Activated T-helper 17 cell treated with anti-CD3 and anti-CD28 coated beads, Interleukin-2, amount 50 U/mL, for 72 hours (primary cell): ENCODE measurements at regions not wholly inside any gene's neighbourhood (a gene's known extent, or its start where the extent isn't known, plus 50 kb on each side); places are given as distances from the start of the nearest gene placed in this dataset.

Source experiments
- ATAC-seq: fragments of 150-1000 bp; cut with Tn5 transposase; replicated peaks from 2 replicates; pipeline ENCODE4 v1.10.0; 2021; ENCODE audit warnings: mild to moderate bottlenecking, moderate library complexity
- H3K27ac Mint-ChIP-seq: one replicate; pipeline ENCODE4 v1.8.0; 2022; ENCODE audit warnings: mixed read lengths
- H3K27me3 Mint-ChIP-seq: one replicate; pipeline ENCODE4 v1.8.0; 2022; ENCODE audit warnings: mixed read lengths
- H3K36me3 Mint-ChIP-seq: one replicate; pipeline ENCODE4 v1.8.0; 2022; ENCODE audit warnings: low read depth, mild to moderate bottlenecking, mixed read lengths
- H3K4me1 Mint-ChIP-seq: one replicate; pipeline ENCODE4 v1.8.0; 2022; ENCODE audit warnings: mixed read lengths
- H3K4me3 Mint-ChIP-seq: one replicate; pipeline ENCODE4 v1.8.0; 2022; ENCODE audit warnings: mild to moderate bottlenecking, mixed read lengths
- H3K9me3 Mint-ChIP-seq: one replicate; pipeline ENCODE4 v1.8.0; 2022; ENCODE audit warnings: mixed read lengths

DNA sequence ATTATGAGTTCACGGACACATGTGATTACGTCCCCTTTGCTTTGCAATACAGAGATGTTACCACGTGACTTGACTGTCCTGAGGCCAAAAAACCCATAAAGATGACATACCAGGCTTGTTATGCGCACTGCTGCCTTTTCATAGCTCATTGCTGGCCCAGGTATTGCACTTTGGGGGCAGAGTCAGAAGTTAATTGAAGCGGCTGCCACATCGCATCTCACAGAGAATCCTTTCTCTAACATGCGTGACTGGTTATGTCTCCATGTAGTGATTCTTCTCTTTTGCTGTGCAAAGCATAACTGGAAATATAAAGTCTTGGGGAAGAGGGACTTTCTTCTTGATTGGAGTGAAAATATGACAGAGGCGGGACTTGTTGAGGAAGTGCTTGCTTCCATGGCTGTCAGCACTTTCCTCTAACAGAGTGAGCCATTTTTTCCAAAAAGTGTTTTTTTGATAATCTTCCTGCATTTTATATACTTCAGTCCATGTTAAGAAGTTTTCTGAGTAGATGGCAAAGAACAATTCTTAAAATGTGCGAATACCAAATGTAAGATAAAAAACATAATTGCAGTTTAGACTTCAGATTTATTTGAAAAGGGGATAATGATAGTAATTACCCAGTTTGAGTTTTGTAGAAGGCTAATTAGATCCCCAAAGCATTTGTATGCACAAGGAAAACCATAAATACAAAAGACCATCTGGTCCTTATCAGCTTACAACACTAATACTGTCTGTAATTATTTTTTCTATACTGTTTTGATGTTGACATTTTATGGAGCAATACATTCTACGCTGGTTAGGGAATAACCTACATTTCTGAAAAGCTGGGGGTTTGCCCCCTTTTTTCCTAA lies 324.6 kb upstream of the MTNR1B start:
- Mint-ChIP-seq H3K27ac (no peak overlapping the region), H3K27me3 (peaks cover 5% of the 10 kb centered on the region), H3K9me3 (no peaks in the 10 kb centered on the region), H3K4me1 (no peaks in the 10 kb centered on the region), H3K4me3 (no peak overlapping the region), H3K36me3 (no peaks in the 10 kb centered on the region)
- ATAC-seq, result no peak

DNA sequence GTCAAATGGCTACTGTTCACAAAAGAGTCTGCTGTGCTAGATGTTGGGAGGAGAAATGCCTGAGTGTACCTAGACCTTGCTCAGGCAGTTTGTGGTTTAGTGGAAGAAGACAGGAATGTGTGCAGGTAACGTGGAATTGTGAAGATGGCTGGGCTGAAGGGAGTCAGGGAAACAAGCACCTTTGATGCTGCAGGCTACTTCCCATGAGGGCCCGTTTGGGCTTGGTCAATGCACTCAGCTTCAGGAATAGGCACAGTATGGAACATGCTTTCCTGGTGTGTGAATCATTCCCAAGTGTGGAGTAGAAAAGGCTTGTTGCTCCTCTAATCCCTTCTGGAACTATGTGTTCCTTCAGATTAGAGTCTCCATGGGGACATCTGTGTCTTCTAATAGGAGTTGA lies 318.3 kb upstream of the MTNR1B start:
- Mint-ChIP-seq H3K4me3 (no peak overlapping the region), H3K27me3 (peaks cover 5% of the 10 kb centered on the region), H3K9me3 (peaks cover 5% of the 10 kb centered on the region), H3K27ac (no peak overlapping the region), H3K4me1 (no peaks in the 10 kb centered on the region), H3K36me3 (no peaks in the 10 kb centered on the region)
- ATAC-seq, result no peak

DNA sequence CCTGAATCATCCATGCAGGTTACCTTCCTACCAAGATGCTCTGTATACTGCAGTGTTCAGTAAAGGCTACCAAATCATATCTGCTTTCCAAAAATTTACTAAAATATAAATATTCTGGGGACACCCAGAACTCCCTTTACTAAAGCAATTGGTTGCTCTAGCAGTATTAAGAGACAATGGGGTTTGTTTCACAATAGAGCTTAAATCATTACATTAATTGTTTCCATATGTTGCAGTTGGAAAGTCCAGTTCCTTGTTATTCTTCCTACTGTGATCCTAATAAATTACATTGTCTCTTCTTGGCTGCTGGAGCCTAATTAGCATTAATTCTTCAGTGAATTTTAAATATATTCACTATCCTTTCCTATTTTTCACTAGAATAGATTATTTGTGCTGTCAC lies 316.0 kb upstream of the MTNR1B start:
- Mint-ChIP-seq H3K9me3 (peaks cover 5% of the 10 kb centered on the region), H3K27me3 (peaks cover 5% of the 10 kb centered on the region), H3K27ac (no peak overlapping the region), H3K4me1 (no peaks in the 10 kb centered on the region), H3K36me3 (no peaks in the 10 kb centered on the region), H3K4me3 (no peak overlapping the region)
- ATAC-seq, result no peak

DNA sequence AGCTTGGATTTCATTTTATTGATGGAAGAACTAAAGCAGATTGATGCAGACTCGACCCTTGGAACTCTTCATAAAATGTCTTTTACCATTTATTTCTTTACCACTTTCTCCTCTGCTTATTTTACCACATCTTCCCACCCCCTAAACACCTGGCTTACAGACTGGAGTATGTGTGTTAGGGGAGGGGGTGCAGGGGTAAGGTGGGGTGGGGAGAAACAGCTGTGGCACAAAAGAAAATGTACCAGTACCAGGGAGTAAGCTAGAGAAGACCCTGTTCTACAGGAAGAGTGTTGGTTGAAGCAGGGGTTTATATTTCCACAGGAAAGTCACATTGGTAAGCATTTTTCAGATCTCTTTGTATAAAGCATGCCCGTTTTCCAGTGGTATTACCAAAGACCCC lies 312.7 kb upstream of the MTNR1B start:
- no peak overlapping the region for H3K27ac Mint-ChIP-seq
- H3K9me3 Mint-ChIP-seq, result peaks cover 3% of the 10 kb centered on the region
- no peaks in the 10 kb centered on the region for H3K36me3 Mint-ChIP-seq
- no peaks in the 10 kb centered on the region for H3K27me3 Mint-ChIP-seq
- ATAC-seq, result no peak
- no peak overlapping the region for H3K4me3 Mint-ChIP-seq
- no peaks in the 10 kb centered on the region for H3K4me1 Mint-ChIP-seq

DNA sequence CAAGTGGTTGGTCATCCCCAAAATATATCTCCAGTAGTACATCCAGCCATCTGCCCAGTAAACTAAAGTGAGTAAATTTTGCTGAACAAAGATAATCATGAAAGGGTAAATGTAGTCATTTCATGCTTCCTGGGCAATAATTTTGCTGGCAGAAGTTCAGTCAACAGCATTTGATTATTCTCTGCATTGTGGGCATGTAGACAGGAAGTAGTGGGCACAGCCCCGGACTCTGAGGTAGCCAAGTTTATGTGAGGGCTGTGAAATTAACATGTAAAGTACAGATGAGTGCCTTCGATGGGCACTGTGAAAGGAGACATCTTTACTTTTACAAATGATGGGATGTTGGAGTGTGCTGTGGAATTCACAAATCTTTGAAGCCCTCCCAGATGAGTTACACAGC lies 312.2 kb upstream of the MTNR1B start:
- H3K9me3 Mint-ChIP-seq, result peaks cover 3% of the 10 kb centered on the region
- no peak for ATAC-seq
- H3K27ac Mint-ChIP-seq, result no peak overlapping the region
- no peak overlapping the region for H3K4me3 Mint-ChIP-seq
- H3K4me1 Mint-ChIP-seq, result no peaks in the 10 kb centered on the region
- H3K27me3 Mint-ChIP-seq, result no peaks in the 10 kb centered on the region
- H3K36me3 Mint-ChIP-seq, result no peaks in the 10 kb centered on the region

DNA sequence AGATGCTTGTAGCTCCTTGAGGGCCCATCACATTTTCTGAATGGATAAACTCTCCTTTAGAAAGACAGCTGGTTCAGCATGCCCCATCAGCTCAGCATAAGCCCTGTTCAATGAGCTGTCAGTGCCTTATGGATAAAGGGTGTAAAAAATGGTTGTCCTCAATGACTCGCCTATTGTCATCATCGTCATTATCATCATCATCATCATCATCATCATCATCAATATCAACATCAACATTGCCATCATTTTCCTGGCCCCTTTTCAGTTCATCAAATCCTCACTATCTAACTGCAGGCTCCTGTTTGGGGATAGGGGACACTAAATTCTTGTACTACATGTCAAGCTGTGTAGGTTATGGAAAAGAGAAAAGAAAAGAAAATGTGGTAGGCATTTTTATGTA lies 310.7 kb upstream of the MTNR1B start:
- Mint-ChIP-seq H3K27ac (no peak overlapping the region), H3K36me3 (no peaks in the 10 kb centered on the region), H3K4me3 (no peak overlapping the region), H3K27me3 (no peaks in the 10 kb centered on the region), H3K9me3 (peaks cover 3% of the 10 kb centered on the region), H3K4me1 (no peaks in the 10 kb centered on the region)
- ATAC-seq, result no peak

DNA sequence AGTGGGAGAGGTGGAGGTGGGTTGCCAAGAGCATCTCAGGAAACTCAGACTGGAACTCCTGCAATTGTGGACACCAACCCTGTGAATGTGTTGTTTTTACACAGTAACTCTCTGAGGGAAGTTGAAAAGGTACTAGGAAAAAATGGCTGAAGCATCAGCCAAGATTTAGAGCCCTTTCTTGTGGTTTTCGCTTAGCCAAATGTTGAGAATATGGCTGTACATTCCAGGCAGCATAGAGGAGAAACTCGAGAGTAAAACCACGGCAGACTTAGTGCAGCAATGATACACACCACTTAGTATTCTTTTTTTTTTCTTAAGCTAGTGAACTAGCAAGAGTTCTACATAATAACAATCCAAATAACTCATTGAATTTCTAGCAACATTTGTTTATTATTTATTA lies 309.7 kb upstream of the MTNR1B start:
- Mint-ChIP-seq H3K36me3 (no peaks in the 10 kb centered on the region), H3K27me3 (no peaks in the 10 kb centered on the region), H3K4me1 (no peaks in the 10 kb centered on the region), H3K4me3 (no peak overlapping the region), H3K27ac (no peak overlapping the region), H3K9me3 (peaks cover 3% of the 10 kb centered on the region)
- no peak for ATAC-seq

DNA sequence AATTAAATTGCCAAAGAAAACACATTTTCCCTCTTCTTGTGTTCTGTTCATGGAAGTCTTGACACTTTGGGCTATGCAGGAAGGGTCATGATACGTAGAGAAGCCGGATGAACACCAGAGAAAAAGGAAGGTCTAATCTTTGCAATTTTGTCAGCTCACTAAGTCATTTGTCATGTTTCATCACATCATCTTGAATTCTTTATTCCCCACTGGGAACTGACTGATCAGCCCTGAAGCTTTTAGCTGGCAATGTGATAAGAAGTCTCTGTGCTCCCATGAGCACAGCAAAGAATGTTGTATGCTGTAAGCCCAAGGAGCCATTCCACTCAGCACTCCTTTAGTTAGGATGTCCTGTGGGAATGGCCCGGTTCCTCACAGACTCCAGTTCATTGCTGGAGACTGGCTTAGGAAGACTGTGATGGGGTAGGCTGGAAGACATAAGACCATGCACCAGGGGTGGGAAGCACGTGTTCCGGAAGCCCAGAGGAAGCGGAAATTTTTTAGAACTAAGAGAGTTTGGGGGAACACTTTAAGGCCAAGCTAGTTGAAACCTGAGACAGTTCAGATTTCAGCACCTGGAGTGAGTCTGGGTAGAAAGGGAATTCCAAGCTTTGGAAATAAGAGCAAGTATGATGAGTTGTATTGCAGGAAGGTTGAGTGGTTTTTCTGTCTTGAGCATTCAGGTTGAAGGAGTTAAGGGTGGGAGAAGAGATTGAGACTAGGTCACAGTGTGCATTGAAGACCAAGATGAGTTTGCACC lies 306.7 kb upstream of the MTNR1B start:
- H3K27ac Mint-ChIP-seq, result no peak overlapping the region
- H3K36me3 Mint-ChIP-seq, result no peaks in the 10 kb centered on the region
- ATAC-seq, result no peak
- H3K4me3 Mint-ChIP-seq, result no peak overlapping the region
- H3K27me3 Mint-ChIP-seq, result no peaks in the 10 kb centered on the region
- peaks cover 3% of the 10 kb centered on the region for H3K9me3 Mint-ChIP-seq
- H3K4me1 Mint-ChIP-seq, result no peaks in the 10 kb centered on the region

DNA sequence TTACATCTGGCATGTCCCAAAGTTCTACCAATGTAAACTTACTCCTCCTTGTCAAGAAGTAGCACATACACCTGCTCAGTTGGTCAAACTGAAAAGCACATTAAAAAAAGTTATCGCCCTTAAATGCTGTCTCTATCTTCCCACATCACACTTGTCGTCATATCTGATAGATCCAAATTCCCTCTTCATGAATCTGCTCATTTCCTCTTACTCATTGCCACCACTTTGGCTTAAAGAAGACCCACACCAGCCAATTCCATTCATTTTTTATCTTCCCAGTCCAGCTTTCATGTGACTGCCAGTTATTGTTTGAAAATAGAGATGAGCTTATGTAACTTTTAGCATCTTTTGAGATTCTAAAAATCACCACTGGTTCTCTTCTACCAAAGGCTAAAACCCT lies 305.9 kb upstream of the MTNR1B start:
- Mint-ChIP-seq H3K27ac (no peak overlapping the region), H3K4me1 (no peaks in the 10 kb centered on the region), H3K4me3 (no peak overlapping the region), H3K27me3 (no peaks in the 10 kb centered on the region), H3K9me3 (peaks cover 3% of the 10 kb centered on the region), H3K36me3 (no peaks in the 10 kb centered on the region)
- no peak for ATAC-seq

DNA sequence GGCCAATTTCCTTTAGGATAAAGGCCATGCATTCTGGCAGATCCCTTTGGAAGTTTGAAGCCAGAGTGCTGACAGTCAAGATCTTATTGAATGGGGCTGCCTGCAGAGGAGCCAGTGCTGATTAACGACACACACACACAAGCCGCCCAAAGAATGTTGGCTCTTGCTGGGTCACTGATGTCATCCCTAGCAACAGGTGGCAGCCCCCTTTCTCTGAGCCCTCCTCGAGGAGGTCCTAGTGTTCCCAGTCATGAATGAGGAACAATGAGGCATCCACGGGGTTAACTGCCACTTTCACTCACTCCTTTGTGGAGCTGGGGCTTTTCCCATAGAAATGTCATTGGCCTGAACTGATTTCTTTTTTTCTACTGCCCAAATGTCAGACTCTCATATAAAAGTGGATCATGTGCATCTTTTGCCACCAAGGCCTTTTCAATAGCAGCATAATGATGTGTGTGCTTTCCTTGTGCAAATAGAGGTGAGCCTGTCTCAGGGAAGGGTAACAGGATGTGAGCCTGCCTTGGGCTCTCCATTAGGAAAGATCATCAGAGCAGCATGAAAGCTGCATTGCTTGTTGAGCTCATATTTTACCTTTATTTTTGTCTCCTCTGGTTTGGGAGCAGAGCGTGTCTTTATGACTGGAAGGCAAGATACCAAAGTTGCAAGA lies 301.8 kb upstream of the MTNR1B start:
- ATAC-seq, result no peak
- Mint-ChIP-seq H3K4me3 (no peak overlapping the region), H3K36me3 (no peaks in the 10 kb centered on the region), H3K9me3 (peaks cover 4% of the 10 kb centered on the region), H3K27me3 (peaks cover 3% of the 10 kb centered on the region), H3K27ac (no peak overlapping the region), H3K4me1 (no peaks in the 10 kb centered on the region)

DNA sequence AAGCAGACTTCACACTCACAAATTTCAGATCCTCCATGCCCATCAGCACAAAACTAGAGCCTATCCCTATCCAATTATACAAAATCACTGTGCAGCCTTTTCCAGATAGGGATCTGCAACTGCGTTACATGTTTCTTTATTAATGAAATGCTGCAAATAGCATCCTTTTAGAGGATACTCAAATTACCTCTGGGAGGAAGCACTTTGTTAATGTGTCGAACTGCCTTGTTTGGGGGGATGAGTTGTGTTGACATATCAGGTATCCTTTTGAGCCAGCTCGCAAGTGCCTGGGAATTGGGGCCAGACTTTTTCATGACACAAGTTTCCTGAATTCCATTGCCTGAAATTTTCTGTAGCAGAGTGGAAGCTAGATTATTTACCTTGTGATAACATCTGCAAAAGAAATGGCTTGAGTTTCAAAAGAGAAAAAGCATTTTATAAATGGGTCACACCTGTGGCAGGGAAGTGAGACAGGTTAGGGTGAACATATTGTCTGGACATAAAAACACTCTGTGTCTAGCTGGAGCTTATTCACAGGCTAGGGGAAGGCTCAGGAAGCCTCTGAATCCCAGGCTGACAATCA lies 299.1 kb upstream of the MTNR1B start:
- Mint-ChIP-seq H3K27ac (no peak overlapping the region), H3K4me3 (no peak overlapping the region), H3K4me1 (no peaks in the 10 kb centered on the region), H3K9me3 (peaks cover 7% of the 10 kb centered on the region), H3K36me3 (no peaks in the 10 kb centered on the region), H3K27me3 (peaks cover 3% of the 10 kb centered on the region)
- no peak for ATAC-seq

DNA sequence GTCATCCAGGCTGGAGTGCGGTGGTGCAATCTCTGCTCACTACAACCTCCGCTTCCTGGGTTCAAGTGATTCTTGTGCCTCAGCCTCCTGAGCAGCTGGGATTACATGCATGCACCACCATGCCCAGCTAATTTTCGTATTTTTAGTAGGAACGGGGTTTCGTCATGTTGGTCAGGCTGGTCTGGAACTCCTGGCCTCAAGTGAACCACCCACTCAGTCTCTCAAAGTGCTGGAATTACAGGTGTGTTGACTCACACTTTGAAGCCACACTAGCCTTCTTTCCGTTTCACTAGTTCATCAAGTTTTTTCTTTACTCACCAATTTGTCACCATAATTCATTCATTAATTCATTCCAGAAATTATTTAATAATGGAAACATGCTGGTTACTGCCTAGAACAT lies 298.4 kb upstream of the MTNR1B start:
- Mint-ChIP-seq H3K36me3 (no peaks in the 10 kb centered on the region), H3K9me3 (peaks cover 7% of the 10 kb centered on the region), H3K27ac (no peak overlapping the region), H3K4me3 (no peak overlapping the region), H3K27me3 (peaks cover 3% of the 10 kb centered on the region), H3K4me1 (no peaks in the 10 kb centered on the region)
- ATAC-seq, result no peak

DNA sequence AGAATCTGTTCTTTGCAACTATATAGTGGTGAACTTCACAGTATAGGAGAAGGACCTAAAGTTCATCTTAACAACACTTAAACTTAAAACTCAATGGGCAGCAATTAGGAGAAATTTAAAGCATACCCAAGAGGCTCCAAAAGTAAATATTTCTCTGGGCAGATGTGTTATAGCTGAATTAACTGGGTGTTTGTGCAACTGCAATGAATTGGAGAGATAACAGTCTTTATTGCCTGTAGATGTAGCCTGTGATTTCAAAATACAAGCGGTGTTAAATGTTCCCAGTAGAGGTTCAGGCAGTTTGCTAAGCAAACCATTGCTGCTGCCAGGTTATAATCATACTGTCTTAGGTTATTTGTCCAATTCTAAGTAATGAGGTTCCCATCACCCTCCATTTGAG lies 294.1 kb upstream of the MTNR1B start:
- Mint-ChIP-seq H3K9me3 (peaks cover 14% of the 10 kb centered on the region), H3K4me1 (no peaks in the 10 kb centered on the region), H3K4me3 (no peak overlapping the region), H3K27ac (no peak overlapping the region), H3K36me3 (no peaks in the 10 kb centered on the region), H3K27me3 (peaks cover 10% of the 10 kb centered on the region)
- no peak for ATAC-seq

DNA sequence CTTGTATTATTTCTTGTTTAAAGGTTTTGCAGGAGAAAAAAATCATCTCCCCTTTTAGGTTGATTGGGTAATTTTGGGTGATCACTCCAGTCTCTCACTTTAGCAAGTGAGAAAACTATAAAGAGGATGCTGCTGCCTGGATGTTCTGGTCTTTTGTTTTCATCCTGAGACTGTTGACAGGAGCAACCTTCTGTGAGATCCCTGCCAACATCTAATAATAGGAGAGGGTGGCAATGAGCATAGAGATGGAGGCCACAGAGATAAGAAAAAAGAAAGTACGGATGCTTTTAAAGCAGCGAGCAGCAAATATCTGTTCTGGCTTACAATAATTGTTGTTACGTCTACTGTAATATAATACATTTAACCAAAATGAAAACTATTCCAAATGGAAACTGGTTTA lies 293.6 kb upstream of the MTNR1B start:
- H3K36me3 Mint-ChIP-seq, result no peaks in the 10 kb centered on the region
- H3K27me3 Mint-ChIP-seq, result peaks cover 10% of the 10 kb centered on the region
- no peak overlapping the region for H3K4me3 Mint-ChIP-seq
- no peaks in the 10 kb centered on the region for H3K4me1 Mint-ChIP-seq
- H3K9me3 Mint-ChIP-seq, result peaks cover 14% of the 10 kb centered on the region
- ATAC-seq, result no peak
- H3K27ac Mint-ChIP-seq, result no peak overlapping the region
